Liver (tissue), 8 donors: ENCODE measurements at regions not wholly inside any gene's neighbourhood (a gene's known extent, or its start where the extent isn't known, plus 50 kb on each side); places are given as distances from the start of the nearest gene placed in this dataset.

Experiments
- DNase-seq: peaks from one replicate; pipeline ENCODE4 v3.0.0-alpha.2; 2017; ENCODE audit warnings: low spot score
- H3K27ac ChIP-seq, 2 donors: one replicate each; pipeline ENCODE4 v1.7.0; 2013; ENCODE audit warnings: inconsistent platforms in 2 of 2, low read length in 2 of 2, control low read depth in 1 of 2, low read depth in 1 of 2, mild to moderate bottlenecking in 1 of 2
- H3K27me3 ChIP-seq, 4 donors: one replicate each; pipeline versions ENCODE4 v1.6.1 to v1.7.0; 2013; ENCODE audit warnings: low read length in 3 of 4, inconsistent platforms in 1 of 4, mild to moderate bottlenecking in 1 of 4, moderate library complexity in 1 of 4; ENCODE audit not compliant: control insufficient read depth in 4 of 4, insufficient read depth in 4 of 4
- H3K36me3 ChIP-seq, 4 donors: one replicate each; pipeline versions ENCODE4 v1.6.1 to v1.7.0; 2013; ENCODE audit warnings: low read length in 3 of 4, mild to moderate bottlenecking in 3 of 4, low read depth in 1 of 4, moderate library complexity in 1 of 4; ENCODE audit not compliant: control insufficient read depth in 4 of 4, insufficient read depth in 3 of 4
- H3K4me1 ChIP-seq, 4 donors: one replicate each; pipeline versions ENCODE4 v1.6.1 to v1.7.0; 2013; ENCODE audit warnings: low read length in 3 of 4, mild to moderate bottlenecking in 3 of 4, moderate library complexity in 1 of 4; ENCODE audit not compliant: control insufficient read depth in 4 of 4, insufficient read depth in 4 of 4
- H3K4me3 ChIP-seq, 3 donors: one replicate each; pipeline versions ENCODE4 v1.6.1 to v1.7.0; 2013; ENCODE audit warnings: low read length in 3 of 3, control low read depth in 1 of 3, low read depth in 1 of 3, mild to moderate bottlenecking in 1 of 3
- H3K9ac ChIP-seq, 2 donors: one replicate each; pipeline ENCODE4 v1.7.0; 2013; ENCODE audit warnings: low read length in 2 of 2, mild to moderate bottlenecking in 2 of 2, moderate library complexity in 2 of 2, control low read depth in 1 of 2, low read depth in 1 of 2
- H3K9me3 ChIP-seq, 4 donors: one replicate each; pipeline versions ENCODE4 v1.6.1 to v1.7.0; 2013; ENCODE audit warnings: low read length in 3 of 4; ENCODE audit not compliant: control insufficient read depth in 4 of 4
- CTCF ChIP-seq: fragments of 150-350 bp; IDR thresholded peaks from 2 replicates; pipeline ENCODE4 v1.5.1; 2017; ENCODE audit warnings: improper control_type of control experiment, low read depth, low read length; ENCODE audit not compliant: missing input control
- EGR1 ChIP-seq, 2 donors: IDR thresholded peaks; 2 replicates each; pipeline ENCODE4 v1.6.1; 2016 to 2018; ENCODE audit warnings: antibody characterized with exemption in 2 of 2, low read depth in 2 of 2
- FOXA2 ChIP-seq: IDR thresholded peaks from 2 replicates; pipeline ENCODE4 v1.6.1; 2016; ENCODE audit warnings: antibody characterized with exemption
- GABPA ChIP-seq, 2 donors: IDR thresholded peaks in 1 of 2; conservative IDR thresholded peaks in 1 of 2; 2 replicates each; pipeline ENCODE4 v1.6.1; 2016; ENCODE audit warnings: antibody characterized with exemption in 2 of 2, mild to moderate bottlenecking in 1 of 2, moderate library complexity in 1 of 2
- HNF4A ChIP-seq, 2 donors: conservative IDR thresholded peaks; 2 replicates each; pipeline ENCODE4 v1.6.1; 2016; ENCODE audit warnings: antibody characterized with exemption in 2 of 2, mild to moderate bottlenecking in 2 of 2
- MAX ChIP-seq: IDR thresholded peaks from 2 replicates; pipeline ENCODE4 v1.6.1; 2016; ENCODE audit warnings: antibody characterized with exemption
- NR2F2 ChIP-seq: IDR thresholded peaks from 2 replicates; pipeline ENCODE4 v1.6.1; 2016; ENCODE audit warnings: antibody characterized with exemption
- REST ChIP-seq: IDR thresholded peaks from 2 replicates; pipeline ENCODE4 v1.6.1; 2016; ENCODE audit warnings: antibody characterized with exemption, mild to moderate bottlenecking
- RXRA ChIP-seq, 2 donors: IDR thresholded peaks; 2 replicates each; pipeline ENCODE4 v1.6.1; 2017 to 2018; ENCODE audit warnings: antibody characterized with exemption in 2 of 2, mild to moderate bottlenecking in 1 of 2
- SP1 ChIP-seq: IDR thresholded peaks from 2 replicates; pipeline ENCODE4 v1.6.1; 2018; ENCODE audit warnings: antibody characterized with exemption, mild to moderate bottlenecking
- YY1 ChIP-seq: IDR thresholded peaks from 2 replicates; pipeline ENCODE4 v1.6.1; 2016; ENCODE audit warnings: antibody characterized with exemption, mild to moderate bottlenecking
- WGBS: extraction: QIAGEN DNeasy Blood & Tissue Kit; methylation state at CpG from one replicate; pipeline ENCODE4 v1.1.7; 2013; 5-methylcytosine and 5-hydroxymethylcytosine counted together
- TF ChIP-seq, protein P1 (sequence below): IDR thresholded peaks from 2 replicates; pipeline ENCODE4 v1.6.1; 2016; ENCODE audit warnings: antibody characterized with exemption
- TF ChIP-seq, protein P2 (sequence below): IDR thresholded peaks from 2 replicates; pipeline ENCODE4 v1.6.1; 2016; ENCODE audit warnings: antibody characterized with exemption
- donor health status: healthy.
- donor health status: healthy.
- donor health status: healthy.
- donor health status: healthy.
- donor health status: healthy.

GRCh38 chr11:113604186-113604585 lies 101.9 kb downstream of the TMPRSS5 start:
- no peak overlapping the region for H3K4me3 ChIP-seq
- peaks cover 0 to 2% (median 0%) of the 10 kb centered on the region in 4 donors for H3K27me3 ChIP-seq
- H3K9ac ChIP-seq = no peak overlapping the region
- no peaks in the 10 kb centered on the region for H3K36me3 ChIP-seq
- 45% methylated on average over 1 of the region's 1 CpG for WGBS
- no peaks in the 10 kb centered on the region for H3K4me1 ChIP-seq
- no peak overlapping the region for H3K27ac ChIP-seq
- TF ChIP-seq MAX (no peak), EGR1 (IDR thresholded peaks at IDR 0.05; ENCODE audit: low read depth in 2 of 2) (no peak), NR2F2 (no peak), SP1 (no peak), CTCF (no peak)
- DNase-seq = no peak
- H3K9me3 ChIP-seq = peaks cover 0 to 11% (median 5%) of the 10 kb centered on the region in 4 donors

DNA sequence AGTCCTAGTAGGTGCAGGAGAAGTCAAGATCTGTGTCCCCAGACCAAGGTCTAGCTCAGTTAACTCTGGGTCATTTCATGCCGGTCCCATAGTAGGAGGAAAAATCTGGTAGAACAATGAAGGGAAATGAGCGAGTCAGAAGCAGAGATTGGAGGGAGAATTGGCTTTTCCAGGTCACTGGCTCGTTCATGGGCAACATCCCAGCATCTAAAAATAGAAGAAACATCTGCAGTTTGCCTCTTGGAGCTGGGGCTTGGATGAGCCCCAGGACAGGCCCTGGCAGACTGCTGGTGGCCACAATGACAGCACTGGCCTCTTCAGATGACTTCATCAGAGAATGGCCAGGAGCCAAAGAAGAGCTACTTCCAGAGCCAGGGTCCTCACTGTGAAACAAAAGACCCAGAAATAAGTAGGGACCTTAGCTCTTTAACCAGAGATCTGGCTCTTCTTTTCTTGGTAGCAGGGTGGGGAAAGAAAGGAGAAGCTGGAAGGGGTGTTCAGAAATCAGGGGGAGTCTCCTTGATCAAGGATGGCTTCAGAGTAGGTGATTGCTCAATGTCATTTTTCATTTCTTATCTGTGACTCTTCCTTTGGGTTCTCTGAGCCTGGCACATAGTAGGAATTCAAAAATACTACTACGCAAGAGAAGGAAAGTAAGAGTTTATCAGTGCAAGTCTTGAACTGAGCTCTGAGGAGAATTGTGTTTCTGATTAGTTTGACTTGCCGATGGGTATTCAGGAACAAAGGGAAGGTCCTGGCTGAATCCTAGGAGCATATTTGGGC lies 102.6 kb downstream of the TMPRSS5 start:
- Histone ChIP-seq H3K27ac (no peak overlapping the region), H3K9me3 (peaks cover 0 to 11% (median 5%) of the 10 kb centered on the region in 4 donors), H3K9ac (no peak overlapping the region), H3K4me3 (no peak overlapping the region), H3K4me1 (no peaks in the 10 kb centered on the region), H3K27me3 (peaks cover 0 to 2% (median 0%) of the 10 kb centered on the region in 4 donors), H3K36me3 (no peaks in the 10 kb centered on the region)
- DNase-seq = no peak
- no peak for TF ChIP-seq YY1
- no peak for TF ChIP-seq REST
- TF ChIP-seq, protein P1, sequence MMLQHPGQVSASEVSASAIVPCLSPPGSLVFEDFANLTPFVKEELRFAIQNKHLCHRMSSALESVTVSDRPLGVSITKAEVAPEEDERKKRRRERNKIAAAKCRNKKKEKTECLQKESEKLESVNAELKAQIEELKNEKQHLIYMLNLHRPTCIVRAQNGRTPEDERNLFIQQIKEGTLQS = no peak
- TF ChIP-seq SP1 = no peak
- TF ChIP-seq EGR1 (IDR thresholded peaks at IDR 0.05; ENCODE audit: low read depth in 2 of 2) = no peak
- WGBS = 57% methylated on average over 5 of the region's 5 CpGs

DNA sequence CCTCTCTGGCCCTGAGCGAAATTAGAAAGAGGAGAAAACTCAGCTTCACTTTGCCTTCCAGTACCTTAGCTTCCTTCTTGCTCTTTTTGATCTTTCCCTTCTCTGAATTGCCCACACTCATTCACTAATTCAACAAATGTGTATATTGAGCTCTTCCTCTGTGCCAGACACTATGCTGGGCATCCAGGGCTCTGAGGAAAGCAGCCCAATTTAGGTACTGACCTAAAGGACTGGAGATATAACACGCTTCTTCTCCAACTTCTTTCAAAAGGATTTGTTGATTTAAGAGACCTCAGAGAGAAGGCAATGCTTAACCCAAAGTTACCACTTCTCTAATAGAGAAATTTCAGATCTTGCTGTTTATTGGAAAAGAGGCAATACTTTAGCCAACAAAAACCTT lies 103.6 kb downstream of the TMPRSS5 start:
- no peaks in the 10 kb centered on the region for H3K36me3 ChIP-seq
- no peak for DNase-seq
- no peak overlapping the region for H3K4me3 ChIP-seq
- peaks cover 0 to 11% (median 5%) of the 10 kb centered on the region in 4 donors for H3K9me3 ChIP-seq
- TF ChIP-seq HNF4A (conservative IDR thresholded peaks at IDR 0.05) (no peak), YY1 (no peak), FOXA2 (no peak), CTCF (no peak), NR2F2 (no peak), SP1 (no peak), GABPA (IDR thresholded peaks at IDR 0.05 in 1 of 2, conservative IDR thresholded peaks at IDR 0.05 in 1 of 2) (no peak), RXRA (IDR thresholded peaks at IDR 0.05) (no peak)
- TF ChIP-seq, protein P2, sequence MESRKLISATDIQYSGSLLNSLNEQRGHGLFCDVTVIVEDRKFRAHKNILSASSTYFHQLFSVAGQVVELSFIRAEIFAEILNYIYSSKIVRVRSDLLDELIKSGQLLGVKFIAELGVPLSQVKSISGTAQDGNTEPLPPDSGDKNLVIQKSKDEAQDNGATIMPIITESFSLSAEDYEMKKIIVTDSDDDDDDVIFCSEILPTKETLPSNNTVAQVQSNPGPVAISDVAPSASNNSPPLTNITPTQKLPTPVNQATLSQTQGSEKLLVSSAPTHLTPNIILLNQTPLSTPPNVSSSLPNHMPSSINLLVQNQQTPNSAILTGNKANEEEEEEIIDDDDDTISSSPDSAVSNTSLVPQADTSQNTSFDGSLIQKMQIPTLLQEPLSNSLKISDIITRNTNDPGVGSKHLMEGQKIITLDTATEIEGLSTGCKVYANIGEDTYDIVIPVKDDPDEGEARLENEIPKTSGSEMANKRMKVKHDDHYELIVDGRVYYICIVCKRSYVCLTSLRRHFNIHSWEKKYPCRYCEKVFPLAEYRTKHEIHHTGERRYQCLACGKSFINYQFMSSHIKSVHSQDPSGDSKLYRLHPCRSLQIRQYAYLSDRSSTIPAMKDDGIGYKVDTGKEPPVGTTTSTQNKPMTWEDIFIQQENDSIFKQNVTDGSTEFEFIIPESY = no peak
- TF ChIP-seq, protein P1 = no peak
- WGBS = 72% methylated on average over 2 of the region's 2 CpGs
- no peak overlapping the region for H3K9ac ChIP-seq
- no peak overlapping the region for H3K27ac ChIP-seq
- H3K27me3 ChIP-seq = peaks cover 0 to 2% (median 0%) of the 10 kb centered on the region in 4 donors
- no peaks in the 10 kb centered on the region for H3K4me1 ChIP-seq
